Pancreas (tissue), 10 donors: ENCODE measurements at regions not wholly inside any gene's neighbourhood (a gene's known extent, or its start where the extent isn't known, plus 50 kb on each side); places are given as distances from the start of the nearest gene placed in this dataset.

Experiments used
- ATAC-seq, 4 donors: fragments of 200-7000 bp; cut with Tn5 transposase; one replicate each; pipeline versions ENCODE4 v1.8.0 to v1.9.1; 2020; ENCODE audit warnings: mild to moderate bottlenecking in 4 of 4, moderate library complexity in 4 of 4
- DNase-seq, 6 donors: peaks; one replicate each; pipeline ENCODE4 v3.0.0-alpha.2; 2020
- FAIRE-seq: peaks from 2 replicates; lab custom pipeline; 2012; peaks lifted over from hg19 to GRCh38; lab: Jason Lieb, UNC
- H3K27ac ChIP-seq, 4 donors: fragments of 200-600 bp; sonication (generic); 1 replicate in 3 of 4; 2 replicates in 1 of 4; pipeline versions ENCODE4 v1.5.0 to v1.8.0; 2020
- H3K27me3 ChIP-seq, 4 donors: fragments of 200-600 bp; one replicate each; pipeline ENCODE4 v1.8.0; 2021
- H3K36me3 ChIP-seq, 3 donors: fragments of 200-600 bp; sonication (generic) in 1 of 3; one replicate each; pipeline versions ENCODE4 v1.5.0 to v1.8.0; 2020 to 2021
- H3K4me1 ChIP-seq, 3 donors: fragments of 200-600 bp; one replicate each; pipeline ENCODE4 v1.8.0; 2021
- H3K4me3 ChIP-seq, 4 donors: fragments of 200-600 bp; sonication (generic) in 2 of 4; one replicate each; pipeline versions ENCODE4 v1.5.0 to v1.8.0; 2020 to 2021
- H3K9me3 ChIP-seq, 4 donors: fragments of 200-600 bp; one replicate each; pipeline ENCODE4 v1.8.0; 2021
- CTCF ChIP-seq, 4 donors: fragments of 200-600 bp; sonication (generic) in 3 of 4; IDR thresholded peaks; one replicate each; pipeline versions ENCODE4 v1.5.0 to v1.8.0; 2021; ENCODE audit warnings: antibody characterized with exemption in 4 of 4
- WGBS, 2 donors: extraction: QIAGEN DNeasy Blood & Tissue Kit; methylation state at CpG; one replicate each; pipeline ENCODE4 v1.1.7; 2013; 5-methylcytosine and 5-hydroxymethylcytosine counted together
- intact Hi-C, 3 donors: fragments of 100-400 bp; cut with DNase I; formaldehyde crosslinking; loops; one replicate each; pipeline versions ENCODE4 v1.11.1 to v1.14.2; 2022
- donor health status: healthy with polysubstance abuse.
- donor health status: DM: no; HTN: no; CAD: no; lungs with moderate emphysema.
- donor health status: DM: no; HTN: no; CAD: no.
- donor health status: control.
- donor health status: control.
- donor health status: Bipolar disorder and iron deficiency.
- donor health status: DM: yes; HTN: yes; CAD: no.
- donor health status: DM: no; HTN: no; CAD: no.
- donor health status: DM: no; HTN: no; CAD: no.
- donor health status: DM: yes; HTN: yes; CAD: no.

DNA sequence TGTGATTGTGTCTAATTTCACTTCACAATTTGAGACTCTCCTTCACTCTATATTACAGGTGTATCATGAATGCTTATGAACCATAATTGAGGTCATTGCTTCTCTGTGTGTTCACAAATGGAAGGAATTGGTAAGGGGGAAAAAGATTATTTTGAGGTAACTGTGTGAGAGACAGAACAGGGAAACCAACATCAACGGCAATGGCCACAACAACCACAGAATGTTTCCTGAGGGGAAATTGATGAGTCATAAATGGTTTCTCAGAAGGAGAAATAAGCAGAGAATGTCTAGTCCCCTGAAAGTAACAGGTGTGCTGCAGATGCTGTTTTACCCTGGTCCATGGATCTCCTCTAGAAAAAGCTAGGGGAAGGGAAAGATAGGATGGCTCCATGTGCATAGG lies 361.2 kb upstream of the GALNT5 start:
- DNase-seq, result no peak
- intact Hi-C loops, result no loop called here
- Histone ChIP-seq H3K27ac (no peak overlapping the region), H3K27me3 (no peaks in the 10 kb centered on the region), H3K36me3 (no peaks in the 10 kb centered on the region), H3K4me1 (no peaks in the 10 kb centered on the region), H3K9me3 (no peaks in the 10 kb centered on the region), H3K4me3 (no peak overlapping the region)
- no peak for FAIRE-seq
- no peak for ATAC-seq
- 57 to 72% methylated on average over 1 of the region's 1 CpG for WGBS, 2 donors
- no peak for TF ChIP-seq CTCF (IDR thresholded peaks at IDR 0.05)

- FAIRE-seq (no peak), DNase-seq (no peak), ATAC-seq (no peak)
- Histone ChIP-seq H3K4me3 (no peak overlapping the region), H3K27me3 (no peaks in the 10 kb centered on the region), H3K27ac (no peak overlapping the region), H3K4me1 (no peaks in the 10 kb centered on the region), H3K36me3 (no peaks in the 10 kb centered on the region), H3K9me3 (no peaks in the 10 kb centered on the region)
- TF ChIP-seq CTCF (IDR thresholded peaks at IDR 0.05), result no peak
- intact Hi-C loops, result no loop called here
These were observed 360.0 kb upstream of the GALNT5 start for GRCh38 chr2:156897548-156897947.

DNA sequence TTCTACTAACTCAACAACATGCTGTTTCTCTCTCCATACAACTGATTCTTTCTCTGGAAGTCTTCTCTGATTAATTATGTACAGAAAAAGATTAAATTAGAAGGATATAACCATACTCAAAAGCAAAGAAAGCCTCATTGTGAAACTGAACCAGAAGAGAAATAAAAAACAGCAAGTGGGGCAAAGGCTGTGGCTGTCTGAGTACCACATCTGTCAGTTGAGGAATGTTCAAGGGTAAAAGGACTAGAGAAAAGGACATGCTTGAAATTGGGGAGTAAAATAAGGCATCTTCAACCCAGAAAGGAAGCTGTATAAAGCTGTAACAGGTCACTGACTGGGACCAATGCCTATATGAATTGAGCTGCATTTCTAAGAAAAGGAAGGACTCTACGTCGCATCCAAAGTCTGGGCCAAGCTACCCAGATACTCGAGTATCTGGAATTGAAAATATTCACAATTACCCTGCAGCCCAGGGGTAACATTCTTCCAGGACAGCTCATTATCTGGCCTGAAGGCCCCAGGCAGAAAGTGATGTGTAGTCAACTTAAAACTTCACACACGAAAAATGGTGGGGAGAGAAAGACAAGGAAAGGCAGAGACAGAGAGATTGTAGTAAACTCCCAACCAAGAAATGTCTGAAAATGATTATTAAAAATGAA lies 356.0 kb upstream of the GALNT5 start:
- no peak for DNase-seq
- no peak for ATAC-seq
- Histone ChIP-seq H3K27me3 (no peaks in the 10 kb centered on the region), H3K4me1 (no peaks in the 10 kb centered on the region), H3K27ac (no peak overlapping the region), H3K4me3 (no peak overlapping the region), H3K9me3 (no peaks in the 10 kb centered on the region), H3K36me3 (no peaks in the 10 kb centered on the region)
- 61 to 67% methylated on average over 4 of the region's 4 CpGs for WGBS, 2 donors
- FAIRE-seq, result no peak
- intact Hi-C loops, result no loop called here
- TF ChIP-seq CTCF (IDR thresholded peaks at IDR 0.05), result no peak

DNA sequence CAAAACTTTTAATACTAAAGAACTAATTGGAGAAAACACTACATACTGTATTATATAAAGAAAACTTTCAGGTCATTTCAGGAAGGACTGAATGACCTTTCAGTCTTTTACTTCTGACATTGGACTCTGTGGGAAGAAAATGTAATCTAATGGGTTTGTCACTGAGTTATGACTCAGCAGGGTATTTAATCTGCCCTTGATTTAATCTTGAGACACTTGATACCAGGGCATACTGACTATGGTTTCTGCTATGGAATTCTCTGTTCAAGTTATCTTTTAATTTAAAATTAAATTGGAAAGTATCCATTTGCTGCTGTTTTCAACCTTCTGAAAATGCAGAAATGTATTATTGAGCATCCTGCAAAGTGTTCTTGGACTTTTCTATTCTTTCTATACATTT lies 354.2 kb upstream of the GALNT5 start:
- Histone ChIP-seq H3K4me1 (no peaks in the 10 kb centered on the region), H3K36me3 (no peaks in the 10 kb centered on the region), H3K27me3 (no peaks in the 10 kb centered on the region), H3K27ac (no peak overlapping the region), H3K4me3 (no peak overlapping the region), H3K9me3 (no peaks in the 10 kb centered on the region)
- ATAC-seq (no peak), DNase-seq (no peak), FAIRE-seq (no peak)
- intact Hi-C loops, result no loop called here
- TF ChIP-seq CTCF (IDR thresholded peaks at IDR 0.05), result no peak

GRCh38 chr2:156907806-156908205 lies 349.7 kb upstream of the GALNT5 start:
- FAIRE-seq, result no peak
- 45 to 49% methylated on average over 3 of the region's 3 CpGs for WGBS, 2 donors

More at GRCh38 chr2:156907806-156908205, 349.7 kb upstream of the GALNT5 start:
- H3K27me3 ChIP-seq, result no peaks in the 10 kb centered on the region
- ATAC-seq (peak in 1 of 4 donors; percentile 35), DNase-seq (no peak)
- no peaks in the 10 kb centered on the region for H3K36me3 ChIP-seq
- no peak overlapping the region for H3K4me3 ChIP-seq
- intact Hi-C loops, result no loop called here
- no peak overlapping the region for H3K27ac ChIP-seq
- H3K4me1 ChIP-seq, result no peaks in the 10 kb centered on the region
- TF ChIP-seq CTCF (IDR thresholded peaks at IDR 0.05), result no peak
- no peaks in the 10 kb centered on the region for H3K9me3 ChIP-seq
